DND-41 (cell line): ENCODE measurements at regions not wholly inside any gene's neighbourhood (a gene's known extent, or its start where the extent isn't known, plus 50 kb on each side); places are given as distances from the start of the nearest gene placed in this dataset.

Experiments used
- ATAC-seq: fragments of 200-7000 bp; cut with Tn5 transposase; 3 replicates; pipeline ENCODE4 v1.9.1; 2021; ENCODE audit warnings: low read depth; ENCODE audit not compliant: insufficient read depth
- DNase-seq: peaks from one replicate; pipeline ENCODE4 v3.0.0-alpha.2; 2020
- H2AFZ ChIP-seq: 2 replicates; pipeline ENCODE4 v1.6.0; 2012; ENCODE audit warnings: low read depth, low read length
- H3K27ac ChIP-seq: 2 replicates; pipeline ENCODE4 v1.5.1; 2012; ENCODE audit warnings: low read length, inconsistent platforms
- H3K27me3 ChIP-seq: fragments of 200-600 bp; sonication (generic); 2 replicates; pipeline ENCODE4 v1.6.0; 2012; ENCODE audit warnings: low read length, mild to moderate bottlenecking, inconsistent platforms; ENCODE audit not compliant: insufficient read depth, poor library complexity
- H3K36me3 ChIP-seq: 2 replicates; pipeline ENCODE4 v1.5.1; 2012; ENCODE audit warnings: low read length, inconsistent platforms; ENCODE audit not compliant: insufficient read depth
- H3K4me1 ChIP-seq: 2 replicates; pipeline ENCODE4 v1.5.1; 2012; ENCODE audit warnings: mild to moderate bottlenecking, low read length; ENCODE audit not compliant: insufficient read depth
- H3K4me2 ChIP-seq: 2 replicates; pipeline ENCODE4 v1.6.0; 2012; ENCODE audit warnings: mild to moderate bottlenecking, moderate library complexity, low read length, inconsistent platforms; ENCODE audit not compliant: insufficient read depth
- H3K4me3 ChIP-seq, 2 experiments: fragments of 200-600 bp in 1 of 2; shearing (Covaris generic) in 1 of 2; 2 replicates each; pipeline ENCODE4 v1.5.1; 2012 to 2016; ENCODE audit warnings: inconsistent platforms in 2 of 2, low read length in 2 of 2, mild to moderate bottlenecking in 2 of 2, low read depth in 1 of 2, moderate library complexity in 1 of 2
- H3K79me2 ChIP-seq: 2 replicates; pipeline ENCODE4 v1.6.0; 2012; ENCODE audit warnings: low read length, inconsistent platforms; ENCODE audit not compliant: insufficient read depth
- H3K9ac ChIP-seq: 2 replicates; pipeline ENCODE4 v1.6.0; 2012; ENCODE audit warnings: low read depth, mild to moderate bottlenecking, inconsistent platforms, low read length, moderate library complexity
- H3K9me3 ChIP-seq: 2 replicates; pipeline ENCODE4 v1.5.1; 2012; ENCODE audit warnings: low read length, moderate library complexity, mild to moderate bottlenecking, inconsistent platforms; ENCODE audit not compliant: insufficient read depth, severe bottlenecking
- H4K20me1 ChIP-seq: 2 replicates; pipeline ENCODE4 v1.6.0; 2012; ENCODE audit warnings: low read length; ENCODE audit not compliant: insufficient read depth
- EZH2 ChIP-seq: IDR thresholded peaks from 3 replicates; pipeline ENCODE4 v1.6.1; 2012; ENCODE audit warnings: borderline replicate concordance, low read depth, mild to moderate bottlenecking, moderate library complexity, low read length, inconsistent platforms; ENCODE audit not compliant: severe bottlenecking
- TF ChIP-seq, protein P1 (sequence below): IDR thresholded peaks from 2 replicates; pipeline ENCODE4 v1.5.1; 2012; ENCODE audit warnings: borderline replicate concordance, low read length, moderate library complexity, mild to moderate bottlenecking; ENCODE audit not compliant: poor library complexity, severe bottlenecking; ENCODE audit errors: extremely low read depth

- Histone ChIP-seq H2AFZ (no peak overlapping the region), H3K27me3 (no peaks in the 10 kb centered on the region), H3K36me3 (no peaks in the 10 kb centered on the region), H3K9ac (no peak overlapping the region), H3K4me2 (no peak overlapping the region), H4K20me1 (no peaks in the 10 kb centered on the region), H3K4me1 (no peaks in the 10 kb centered on the region), H3K27ac (no peak overlapping the region), H3K9me3 (no peaks in the 10 kb centered on the region), H3K4me3 (no peak overlapping the region), H3K79me2 (no peaks in the 10 kb centered on the region)
- ATAC-seq (no peak), DNase-seq (no peak)
- no peak for TF ChIP-seq EZH2
- TF ChIP-seq, protein P1, sequence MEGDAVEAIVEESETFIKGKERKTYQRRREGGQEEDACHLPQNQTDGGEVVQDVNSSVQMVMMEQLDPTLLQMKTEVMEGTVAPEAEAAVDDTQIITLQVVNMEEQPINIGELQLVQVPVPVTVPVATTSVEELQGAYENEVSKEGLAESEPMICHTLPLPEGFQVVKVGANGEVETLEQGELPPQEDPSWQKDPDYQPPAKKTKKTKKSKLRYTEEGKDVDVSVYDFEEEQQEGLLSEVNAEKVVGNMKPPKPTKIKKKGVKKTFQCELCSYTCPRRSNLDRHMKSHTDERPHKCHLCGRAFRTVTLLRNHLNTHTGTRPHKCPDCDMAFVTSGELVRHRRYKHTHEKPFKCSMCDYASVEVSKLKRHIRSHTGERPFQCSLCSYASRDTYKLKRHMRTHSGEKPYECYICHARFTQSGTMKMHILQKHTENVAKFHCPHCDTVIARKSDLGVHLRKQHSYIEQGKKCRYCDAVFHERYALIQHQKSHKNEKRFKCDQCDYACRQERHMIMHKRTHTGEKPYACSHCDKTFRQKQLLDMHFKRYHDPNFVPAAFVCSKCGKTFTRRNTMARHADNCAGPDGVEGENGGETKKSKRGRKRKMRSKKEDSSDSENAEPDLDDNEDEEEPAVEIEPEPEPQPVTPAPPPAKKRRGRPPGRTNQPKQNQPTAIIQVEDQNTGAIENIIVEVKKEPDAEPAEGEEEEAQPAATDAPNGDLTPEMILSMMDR, result no peak
These were observed 66.8 kb upstream of the PRRC2C start for GRCh38 chr1:171418546-171418945.

DNA sequence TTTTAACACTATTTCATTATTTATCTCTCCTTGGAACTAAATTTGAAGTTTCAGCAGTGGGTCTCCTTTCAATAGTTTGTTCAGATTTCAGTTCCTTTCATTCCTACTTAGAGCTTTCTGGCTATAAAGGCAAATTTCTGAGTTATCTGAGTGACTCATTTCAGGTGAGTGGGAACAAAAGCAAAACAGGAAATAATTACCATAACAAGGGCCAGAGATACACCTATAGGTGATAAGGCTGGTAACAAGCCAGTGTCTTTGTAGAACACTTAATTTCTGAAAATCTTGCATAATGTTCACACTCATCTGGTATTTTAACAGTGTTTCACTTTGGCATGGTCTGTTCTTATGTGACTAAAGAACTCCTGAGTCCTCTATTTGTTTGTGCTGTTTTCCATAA is 64.5 kb upstream of the PRRC2C start:
- TF ChIP-seq EZH2, result no peak
- TF ChIP-seq, protein P1, result no peak
- H3K4me1 ChIP-seq, result no peaks in the 10 kb centered on the region
- no peaks in the 10 kb centered on the region for H4K20me1 ChIP-seq
- H3K9me3 ChIP-seq, result no peaks in the 10 kb centered on the region
- no peak overlapping the region for H3K9ac ChIP-seq
- H3K4me2 ChIP-seq, result no peak overlapping the region
- H3K36me3 ChIP-seq, result no peaks in the 10 kb centered on the region
- no peak for DNase-seq
- no peaks in the 10 kb centered on the region for H3K79me2 ChIP-seq
- H3K27ac ChIP-seq, result no peak overlapping the region
- H3K27me3 ChIP-seq, result no peaks in the 10 kb centered on the region
- ATAC-seq, result no peak
- H3K4me3 ChIP-seq, result no peak overlapping the region
- H2AFZ ChIP-seq, result no peak overlapping the region

GRCh38 chr1:171421413-171422020 is 63.8 kb upstream of the PRRC2C start:
- Histone ChIP-seq H3K27ac (no peak overlapping the region), H3K4me1 (no peaks in the 10 kb centered on the region), H4K20me1 (no peaks in the 10 kb centered on the region), H3K9ac (no peak overlapping the region), H3K9me3 (no peaks in the 10 kb centered on the region), H3K79me2 (no peaks in the 10 kb centered on the region), H3K4me3 (no peak overlapping the region), H3K4me2 (no peak overlapping the region), H2AFZ (no peak overlapping the region), H3K36me3 (no peaks in the 10 kb centered on the region), H3K27me3 (no peaks in the 10 kb centered on the region)
- ATAC-seq (no peak), DNase-seq (no peak)
- TF ChIP-seq, protein P1, result no peak
- TF ChIP-seq EZH2, result no peak

DNA sequence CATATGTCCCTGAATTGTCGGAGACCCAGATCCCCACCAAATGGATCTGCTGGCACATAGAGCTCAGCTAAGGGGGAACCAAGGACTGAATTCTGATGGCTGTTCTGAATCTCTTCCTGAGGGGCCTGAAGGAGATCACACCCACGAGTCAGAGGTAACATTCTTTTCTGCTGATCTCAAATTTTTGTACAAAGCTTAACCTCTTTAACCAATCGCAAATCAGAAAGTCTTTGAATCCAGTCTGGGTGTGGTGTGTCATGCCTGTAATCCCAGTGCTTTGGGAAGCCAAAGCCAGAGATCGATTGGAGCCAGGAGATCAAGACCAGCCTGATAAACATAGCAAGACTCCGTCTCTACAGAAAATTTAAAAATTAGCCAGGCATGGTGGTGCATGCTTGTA is 62.8 kb upstream of the PRRC2C start:
- no peak overlapping the region for H2AFZ ChIP-seq
- H3K4me1 ChIP-seq, result no peaks in the 10 kb centered on the region
- no peak overlapping the region for H3K4me2 ChIP-seq
- no peak for ATAC-seq
- no peak overlapping the region for H3K27ac ChIP-seq
- no peaks in the 10 kb centered on the region for H3K27me3 ChIP-seq
- no peak overlapping the region for H3K4me3 ChIP-seq
- H3K36me3 ChIP-seq, result no peaks in the 10 kb centered on the region
- DNase-seq, result no peak
- no peaks in the 10 kb centered on the region for H4K20me1 ChIP-seq
- TF ChIP-seq EZH2, result no peak
- TF ChIP-seq, protein P1, result no peak
- no peak overlapping the region for H3K9ac ChIP-seq
- no peaks in the 10 kb centered on the region for H3K79me2 ChIP-seq
- H3K9me3 ChIP-seq, result no peaks in the 10 kb centered on the region
